ENCODE measurements at regions not wholly inside any gene's neighbourhood (a gene's known extent, or its start where the extent isn't known, plus 50 kb on each side); places are given as distances from the start of the nearest gene placed in this dataset.

- no peak overlapping the region for H3K27ac Mint-ChIP-seq
These were observed 282.5 kb downstream of the GADD45G start for GRCh38 chr9:89887286-89887685.

DNA sequence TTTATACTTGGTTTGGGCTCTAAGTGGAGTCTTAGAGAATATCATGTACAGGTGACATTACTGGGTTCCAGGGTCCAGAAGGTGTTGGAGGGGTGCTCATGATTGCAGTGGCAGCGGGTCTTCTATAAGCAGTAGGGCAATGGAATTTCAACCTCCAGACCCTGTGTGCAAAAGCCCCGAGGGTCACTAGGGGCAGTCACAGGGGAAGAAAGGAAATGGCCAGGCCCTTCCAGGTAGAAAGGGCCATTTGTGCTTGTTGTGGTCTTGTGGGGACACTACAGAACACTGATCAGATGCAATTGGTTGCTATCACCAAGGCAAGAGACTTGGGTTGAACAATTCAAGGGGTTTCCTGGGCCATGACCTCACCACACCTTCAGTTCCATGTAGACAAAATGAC lies 283.4 kb downstream of the GADD45G start:
- POLR2A ChIA-PET: no interaction called here
- H3K9me3 Mint-ChIP-seq (ENCODE audit: insufficient read depth): no peaks in the 10 kb centered on the region
- no peak overlapping the region for H3K4me3 Mint-ChIP-seq
- no peak overlapping the region for H3K27ac Mint-ChIP-seq
- peaks cover 7% of the 10 kb centered on the region for H3K27me3 Mint-ChIP-seq (ENCODE audit: low read depth)
- ATAC-seq: no peak
- no peaks in the 10 kb centered on the region for H3K36me3 Mint-ChIP-seq (ENCODE audit: low read depth)
- CTCF ChIA-PET: no interaction called here
- no peak for DNase-seq
- H3K4me1 Mint-ChIP-seq (ENCODE audit: low read depth): no peaks in the 10 kb centered on the region

More at GRCh38 chr9:89887286-89887685, 282.5 kb downstream of the GADD45G start:
- Mint-ChIP-seq H3K4me3 (no peak overlapping the region), H3K9me3 (ENCODE audit: insufficient read depth) (no peaks in the 10 kb centered on the region), H3K36me3 (ENCODE audit: low read depth) (no peaks in the 10 kb centered on the region), H3K4me1 (ENCODE audit: low read depth) (no peaks in the 10 kb centered on the region), H3K27me3 (ENCODE audit: low read depth) (peaks cover 7% of the 10 kb centered on the region)
- CTCF ChIA-PET: no interaction called here
- DNase-seq (peak; percentile 16), ATAC-seq (no peak)
- POLR2A ChIA-PET: no interaction called here

GRCh38 chr9:89888677-89889076 lies 283.9 kb downstream of the GADD45G start:
- POLR2A ChIA-PET: no interaction called here
- ATAC-seq (no peak), DNase-seq (peak; percentile 14)
- Mint-ChIP-seq H3K4me1 (ENCODE audit: low read depth) (no peaks in the 10 kb centered on the region), H3K4me3 (no peak overlapping the region), H3K27me3 (ENCODE audit: low read depth) (peaks cover 7% of the 10 kb centered on the region), H3K9me3 (ENCODE audit: insufficient read depth) (no peaks in the 10 kb centered on the region), H3K36me3 (ENCODE audit: low read depth) (no peaks in the 10 kb centered on the region), H3K27ac (no peak overlapping the region)
- CTCF ChIA-PET: no interaction called here

DNA sequence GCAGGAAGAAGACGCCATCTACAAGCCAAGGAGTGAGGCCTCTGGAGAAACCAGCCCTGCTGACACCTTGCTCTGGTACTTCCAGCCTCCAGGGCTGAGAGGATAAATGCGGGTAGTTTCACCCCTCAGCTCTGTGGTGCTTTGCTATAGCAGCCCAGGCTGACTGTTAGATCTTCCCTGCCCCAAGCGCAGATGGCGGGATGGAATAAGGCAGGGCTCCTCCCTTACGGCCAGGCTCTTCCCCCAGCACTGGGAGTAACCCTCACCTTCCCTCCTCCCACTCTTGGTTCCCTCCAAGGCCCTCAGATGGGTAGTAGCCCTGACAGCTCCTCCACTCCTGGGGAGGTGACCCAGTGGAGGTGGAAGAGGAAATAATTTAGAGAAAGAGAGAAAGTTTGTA lies 285.1 kb downstream of the GADD45G start:
- DNase-seq (no peak), ATAC-seq (no peak)
- ChIA-PET CTCF (interaction anchor here (1.2 to 1.5 kb wide), 2 partner anchors 210 to 292 kb away, joined by 3 read pairs; no protein-coding TSS in a partner anchor), POLR2A (interaction anchor here (0.7 kb wide), 1 partner anchor 222 kb away, joined by 3 read pairs; no protein-coding TSS in a partner anchor)
- Mint-ChIP-seq H3K27ac (no peak overlapping the region), H3K36me3 (ENCODE audit: low read depth) (no peaks in the 10 kb centered on the region), H3K9me3 (ENCODE audit: insufficient read depth) (no peaks in the 10 kb centered on the region), H3K4me1 (ENCODE audit: low read depth) (no peaks in the 10 kb centered on the region), H3K4me3 (no peak overlapping the region), H3K27me3 (ENCODE audit: low read depth) (peaks cover 14% of the 10 kb centered on the region)

DNA sequence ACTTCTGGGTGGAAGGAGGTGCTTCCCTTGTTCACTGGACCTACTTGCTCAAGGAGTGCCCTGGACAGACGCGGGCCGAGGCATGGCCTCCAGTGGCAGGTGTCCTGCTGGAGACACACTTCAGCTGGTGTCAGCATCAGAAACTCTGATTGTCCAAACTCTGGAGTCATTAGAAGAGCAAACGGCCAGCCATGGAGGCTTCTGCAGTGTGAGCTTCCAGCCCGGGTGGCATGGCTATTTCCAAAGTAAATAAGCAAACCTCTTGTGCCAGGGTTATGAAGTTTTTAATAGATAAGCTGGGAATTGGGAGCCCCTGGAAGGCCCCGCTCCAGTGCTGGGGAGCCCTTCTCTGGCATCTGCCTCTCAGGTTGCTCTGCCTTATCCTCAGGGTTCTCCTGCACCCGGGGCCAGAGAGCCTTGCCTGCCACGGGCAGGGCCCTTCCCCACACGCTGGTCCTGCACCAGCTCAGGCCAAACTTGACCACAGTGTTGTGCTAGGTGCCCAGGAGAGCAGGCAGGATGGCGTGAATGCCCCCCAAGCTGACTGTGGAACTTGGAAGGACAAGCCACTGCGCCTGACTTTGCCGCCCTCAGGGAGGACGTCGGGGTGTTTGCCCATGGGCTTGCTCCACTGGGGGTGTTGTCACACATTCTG lies 285.6 kb downstream of the GADD45G start:
- no peak overlapping the region for H3K4me3 Mint-ChIP-seq
- H3K27ac Mint-ChIP-seq: no peak overlapping the region
- ATAC-seq: no peak
- H3K9me3 Mint-ChIP-seq (ENCODE audit: insufficient read depth): no peaks in the 10 kb centered on the region
- DNase-seq: no peak
- no peaks in the 10 kb centered on the region for H3K4me1 Mint-ChIP-seq (ENCODE audit: low read depth)
- ChIA-PET POLR2A (no interaction called here), CTCF (interaction anchor here (1.2 to 1.5 kb wide), 2 partner anchors 209 to 292 kb away, joined by 3 read pairs; no protein-coding TSS in a partner anchor)
- H3K36me3 Mint-ChIP-seq (ENCODE audit: low read depth): no peaks in the 10 kb centered on the region
- peaks cover 12% of the 10 kb centered on the region for H3K27me3 Mint-ChIP-seq (ENCODE audit: low read depth)

DNA sequence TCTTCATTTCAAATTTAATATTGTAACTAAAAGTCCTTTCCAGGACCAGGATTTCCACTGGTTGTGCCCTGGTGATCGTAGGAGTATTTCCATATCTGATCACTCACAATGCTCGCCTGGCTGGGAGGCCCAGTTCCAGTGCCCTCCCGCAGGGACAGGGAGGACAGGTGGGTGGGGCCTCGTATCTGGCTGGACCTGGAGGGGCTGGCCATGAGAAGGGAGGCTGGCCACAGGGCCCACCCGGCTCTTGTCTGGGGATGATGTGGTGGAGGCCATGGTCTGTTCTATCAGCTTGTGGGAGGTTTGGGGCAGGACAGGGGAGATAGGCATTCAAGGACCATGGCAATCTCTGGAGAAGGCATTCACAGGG lies 286.4 kb downstream of the GADD45G start:
- CTCF ChIA-PET: interaction anchor here (1.5 kb wide), 1 partner anchor 293 kb away, joined by 3 read pairs; no protein-coding TSS in a partner anchor
- no peaks in the 10 kb centered on the region for H3K36me3 Mint-ChIP-seq (ENCODE audit: low read depth)
- POLR2A ChIA-PET: no interaction called here

DNA sequence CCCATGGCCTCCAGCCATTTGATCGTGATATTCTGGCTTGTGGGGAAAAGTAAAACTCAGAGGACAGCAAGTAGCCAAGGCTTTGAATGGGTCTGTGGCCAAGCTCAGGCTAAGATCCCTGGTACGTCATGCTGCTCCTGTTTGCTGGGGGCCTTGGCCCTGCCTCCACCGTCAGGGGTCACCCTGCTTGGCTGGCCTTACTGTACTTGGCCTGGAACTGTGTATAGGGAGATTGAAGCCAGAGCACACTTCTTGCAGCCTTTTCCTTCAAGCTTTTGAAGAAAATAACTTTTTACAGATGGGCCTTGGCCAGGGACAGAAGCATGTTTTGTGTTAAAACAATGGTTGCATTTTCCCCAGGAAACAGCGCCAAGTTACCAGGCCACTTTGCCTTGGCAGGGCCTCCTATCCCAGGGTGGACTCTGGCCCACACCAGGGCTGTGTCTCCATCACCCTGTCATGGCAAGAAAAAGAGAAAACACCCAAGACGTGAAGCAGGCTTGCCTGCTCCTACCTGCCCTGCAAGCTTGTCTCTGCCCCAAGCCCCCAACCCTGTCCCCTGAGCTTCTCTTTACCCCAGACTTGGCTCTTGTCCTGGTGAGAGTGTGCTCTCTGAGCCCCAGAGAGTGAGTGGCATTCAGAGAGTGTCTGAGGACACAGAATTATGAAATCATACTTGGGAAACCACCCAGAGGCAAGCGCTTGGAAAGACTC lies 286.9 kb downstream of the GADD45G start:
- H3K4me3 Mint-ChIP-seq: no peak overlapping the region
- ATAC-seq (no peak), DNase-seq (no peak)
- no peaks in the 10 kb centered on the region for H3K4me1 Mint-ChIP-seq (ENCODE audit: low read depth)
- no peaks in the 10 kb centered on the region for H3K9me3 Mint-ChIP-seq (ENCODE audit: insufficient read depth)
- H3K36me3 Mint-ChIP-seq (ENCODE audit: low read depth): no peaks in the 10 kb centered on the region
- H3K27ac Mint-ChIP-seq: no peak overlapping the region
- POLR2A ChIA-PET: no interaction called here
- peaks cover 19% of the 10 kb centered on the region for H3K27me3 Mint-ChIP-seq (ENCODE audit: low read depth)
- CTCF ChIA-PET: no interaction called here

More for the DNA sequence above, 286.4 kb downstream of the GADD45G start:
- H3K27me3 Mint-ChIP-seq (ENCODE audit: low read depth): peaks cover 16% of the 10 kb centered on the region
- ATAC-seq (no peak), DNase-seq (no peak)
- H3K4me1 Mint-ChIP-seq (ENCODE audit: low read depth): no peaks in the 10 kb centered on the region
- no peak overlapping the region for H3K27ac Mint-ChIP-seq
- no peak overlapping the region for H3K4me3 Mint-ChIP-seq
- no peaks in the 10 kb centered on the region for H3K9me3 Mint-ChIP-seq (ENCODE audit: insufficient read depth)

- no peaks in the 10 kb centered on the region for H3K4me1 Mint-ChIP-seq (ENCODE audit: low read depth)
- H3K36me3 Mint-ChIP-seq (ENCODE audit: low read depth): no peaks in the 10 kb centered on the region
- no peak for ATAC-seq
- H3K4me3 Mint-ChIP-seq: no peak overlapping the region
- H3K27me3 Mint-ChIP-seq (ENCODE audit: low read depth): peaks cover 23% of the 10 kb centered on the region
- POLR2A ChIA-PET: no interaction called here
- no peak overlapping the region for H3K27ac Mint-ChIP-seq
- no peak for DNase-seq
- no peaks in the 10 kb centered on the region for H3K9me3 Mint-ChIP-seq (ENCODE audit: insufficient read depth)
- CTCF ChIA-PET: no interaction called here
These were observed 288.1 kb downstream of the GADD45G start for GRCh38 chr9:89892920-89893319.

GRCh38 chr9:89893886-89894285 lies 289.1 kb downstream of the GADD45G start:
- Mint-ChIP-seq H3K27ac (no peak overlapping the region), H3K36me3 (ENCODE audit: low read depth) (no peaks in the 10 kb centered on the region), H3K4me1 (ENCODE audit: low read depth) (no peaks in the 10 kb centered on the region), H3K27me3 (ENCODE audit: low read depth) (peaks cover 21% of the 10 kb centered on the region), H3K4me3 (no peak overlapping the region), H3K9me3 (ENCODE audit: insufficient read depth) (no peaks in the 10 kb centered on the region)
- DNase-seq (no peak), ATAC-seq (no peak)
- ChIA-PET POLR2A (no interaction called here), CTCF (no interaction called here)

- Mint-ChIP-seq H3K4me3 (no peak overlapping the region), H3K36me3 (ENCODE audit: low read depth) (no peaks in the 10 kb centered on the region), H3K9me3 (ENCODE audit: insufficient read depth) (no peaks in the 10 kb centered on the region), H3K27ac (no peak overlapping the region), H3K27me3 (ENCODE audit: low read depth) (peaks cover 35% of the 10 kb centered on the region), H3K4me1 (ENCODE audit: low read depth) (no peaks in the 10 kb centered on the region)
- DNase-seq (no peak), ATAC-seq (no peak)
- CTCF ChIA-PET: interaction anchor here (1.1 kb wide), 1 partner anchor 293 kb away, joined by 3 read pairs; no protein-coding TSS in a partner anchor
- POLR2A ChIA-PET: no interaction called here
These were observed 292.1 kb downstream of the GADD45G start for GRCh38 chr9:89896806-89897340.

DNA sequence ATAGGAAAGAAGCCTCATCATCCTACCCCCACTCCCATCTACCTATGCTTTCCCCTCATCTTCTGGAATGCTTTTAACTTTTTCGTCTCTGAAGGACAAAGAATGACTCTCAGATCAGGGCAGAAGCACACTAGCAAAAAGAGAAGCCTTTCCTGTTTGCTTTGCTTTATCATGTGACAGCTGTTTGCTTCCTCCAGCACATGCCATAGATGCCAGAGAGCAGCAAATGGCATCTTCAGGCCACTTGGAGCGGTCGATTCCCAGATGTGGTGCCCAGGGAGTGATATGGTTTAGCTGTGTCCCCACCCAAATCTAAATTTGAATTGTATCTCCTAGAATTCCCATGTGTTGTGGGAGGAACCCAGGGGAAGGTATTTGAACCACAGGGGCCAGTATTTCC lies 294.8 kb downstream of the GADD45G start:
- H3K4me1 Mint-ChIP-seq (ENCODE audit: low read depth): no peaks in the 10 kb centered on the region
- peaks cover 39% of the 10 kb centered on the region for H3K27me3 Mint-ChIP-seq (ENCODE audit: low read depth)
- POLR2A ChIA-PET: no interaction called here
- no peak overlapping the region for H3K4me3 Mint-ChIP-seq
- DNase-seq (no peak), ATAC-seq (no peak)
- CTCF ChIA-PET: no interaction called here
- no peak overlapping the region for H3K27ac Mint-ChIP-seq
- H3K9me3 Mint-ChIP-seq (ENCODE audit: insufficient read depth): no peaks in the 10 kb centered on the region
- no peaks in the 10 kb centered on the region for H3K36me3 Mint-ChIP-seq (ENCODE audit: low read depth)

DNA sequence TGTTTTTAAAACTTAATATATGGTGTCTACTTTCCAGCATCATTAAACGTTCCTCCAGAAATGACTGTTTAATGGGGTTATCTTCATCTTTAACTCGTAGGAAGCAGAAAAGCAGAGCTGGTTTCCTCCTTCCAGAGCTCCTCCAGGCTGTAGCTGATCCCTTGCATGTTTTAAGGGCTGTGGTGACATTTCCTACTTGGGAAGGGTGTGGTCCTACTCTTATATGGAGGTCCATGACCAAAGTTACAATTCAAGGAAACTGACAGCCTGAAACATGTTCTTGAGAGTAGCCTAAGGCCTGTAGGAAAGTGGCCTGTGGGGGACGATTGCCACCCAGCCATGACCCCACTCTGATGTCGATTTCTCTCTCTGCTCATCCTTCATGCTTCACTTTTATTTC lies 297.1 kb downstream of the GADD45G start:
- ATAC-seq: no peak
- H3K4me3 Mint-ChIP-seq: no peak overlapping the region
- ChIA-PET POLR2A (no interaction called here), CTCF (no interaction called here)
- no peak for DNase-seq
- H3K27me3 Mint-ChIP-seq (ENCODE audit: low read depth): peaks cover 40% of the 10 kb centered on the region
- no peaks in the 10 kb centered on the region for H3K4me1 Mint-ChIP-seq (ENCODE audit: low read depth)
- no peak overlapping the region for H3K27ac Mint-ChIP-seq
- no peaks in the 10 kb centered on the region for H3K9me3 Mint-ChIP-seq (ENCODE audit: insufficient read depth)
- H3K36me3 Mint-ChIP-seq (ENCODE audit: low read depth): no peaks in the 10 kb centered on the region

Measured in activated CD8-positive, alpha-beta T cell treated with anti-CD3 and anti-CD28 coated beads, Interleukin-2, amount 10 ng/mL, durations not matched to agents 7 days and 5 days (primary cell).